Cardiac muscle cell (in vitro differentiated cells and primary cell): ENCODE measurements at regions not wholly inside any gene's neighbourhood (a gene's known extent, or its start where the extent isn't known, plus 50 kb on each side); places are given as distances from the start of the nearest gene placed in this dataset.

ENCODE experiments used
- DNase-seq, 2 donors: peaks; one replicate each; pipeline versions ENCODE4 v3.0.0 to v3.0.0-alpha.2; 2010 to 2017; ENCODE audit warnings: low read depth in 1 of 2, low spot score in 1 of 2
- H3K27ac ChIP-seq: fragments of 200-600 bp; sonication (generic); 2 replicates; pipeline ENCODE4 v1.5.1; 2016
- H3K27me3 ChIP-seq: fragments of 200-600 bp; sonication (generic); 2 replicates; pipeline ENCODE4 v1.6.0; 2016; ENCODE audit warnings: control low read depth
- H3K36me3 ChIP-seq: fragments of 200-600 bp; sonication (generic); 2 replicates; pipeline ENCODE4 v1.5.1; 2016; ENCODE audit warnings: control low read depth
- H3K4me1 ChIP-seq: fragments of 200-600 bp; sonication (generic); 2 replicates; pipeline ENCODE4 v1.8.1; 2017; ENCODE audit warnings: low read depth, mild to moderate bottlenecking, mixed run types
- H3K4me3 ChIP-seq: fragments of 200-600 bp; sonication (generic); 2 replicates; pipeline ENCODE4 v1.5.1; 2016; ENCODE audit warnings: mild to moderate bottlenecking
- H3K9me3 ChIP-seq: fragments of 200-600 bp; sonication (generic); 2 replicates; pipeline ENCODE4 v1.5.1; 2017; ENCODE audit warnings: low read depth, mild to moderate bottlenecking, control low read depth
- CTCF ChIP-seq: IDR thresholded peaks from 2 replicates; pipeline ENCODE4 v1.5.1; 2012; ENCODE audit warnings: low read depth, mild to moderate bottlenecking, low read length

DNA sequence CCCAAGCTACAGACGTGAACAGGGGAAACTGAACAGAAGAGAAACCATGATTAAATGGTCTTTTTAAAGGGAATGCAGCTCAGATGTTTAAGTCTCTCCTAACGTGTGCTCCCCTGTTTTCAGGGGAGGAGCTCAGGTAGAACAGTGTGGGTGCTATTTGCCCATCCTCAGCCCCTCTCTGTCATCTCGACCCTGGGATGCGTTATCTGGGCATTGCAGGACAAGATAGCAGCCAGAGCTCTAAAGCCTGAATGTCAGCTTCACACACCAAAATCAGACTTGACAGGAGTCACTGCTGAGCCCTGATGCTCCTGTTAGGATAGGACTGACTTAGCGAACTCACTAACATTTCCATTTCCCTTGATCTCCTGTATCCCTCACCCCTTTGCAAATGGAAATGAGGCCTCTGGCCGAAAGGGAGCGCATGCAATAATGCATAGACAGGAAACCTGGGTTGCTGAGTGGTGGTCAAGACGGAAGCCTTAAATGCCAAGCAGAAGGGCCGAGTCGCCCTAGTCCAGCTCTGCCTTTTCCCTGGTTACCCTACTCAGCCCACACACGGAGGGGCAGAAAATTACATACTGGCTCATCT is 234.9 kb upstream of the TPM1 start:
- peaks cover 27% of the 10 kb centered on the region for H3K4me1 ChIP-seq
- H3K27me3 ChIP-seq, result no peaks in the 10 kb centered on the region
- no peak for TF ChIP-seq CTCF
- no peak overlapping the region for H3K4me3 ChIP-seq
- DNase-seq, result no peak
- H3K9me3 ChIP-seq, result no peaks in the 10 kb centered on the region
- H3K36me3 ChIP-seq, result no peaks in the 10 kb centered on the region
- H3K27ac ChIP-seq, result no peak overlapping the region

GRCh38 chr15:62809115-62809967 is 233.2 kb upstream of the TPM1 start:
- H3K4me1 ChIP-seq, result peaks cover 37% of the 10 kb centered on the region
- H3K27ac ChIP-seq, result peak overlapping the region; percentile 42
- H3K9me3 ChIP-seq, result no peaks in the 10 kb centered on the region
- H3K4me3 ChIP-seq, result no peak overlapping the region
- peak in 1 of 2 donors; percentile 38 for DNase-seq
- no peaks in the 10 kb centered on the region for H3K36me3 ChIP-seq
- H3K27me3 ChIP-seq, result no peaks in the 10 kb centered on the region
- no peak for TF ChIP-seq CTCF

DNA sequence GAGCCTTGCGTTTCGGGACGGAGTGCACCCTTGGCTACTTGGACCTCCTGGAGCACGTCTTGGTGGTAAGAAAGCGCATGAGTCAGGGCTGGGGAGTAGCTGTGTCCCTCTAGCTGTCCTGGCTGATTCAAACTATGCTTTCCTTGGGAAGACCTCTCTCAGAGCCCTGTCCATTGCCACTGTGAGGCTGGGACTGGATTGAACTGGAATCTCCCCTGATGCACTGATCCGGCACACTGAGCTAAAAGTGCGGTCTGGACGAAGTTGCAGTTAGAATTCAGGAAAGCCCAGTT is 232.6 kb upstream of the TPM1 start:
- Histone ChIP-seq H3K4me1 (peaks cover 43% of the 10 kb centered on the region), H3K27me3 (no peaks in the 10 kb centered on the region), H3K9me3 (no peaks in the 10 kb centered on the region), H3K36me3 (no peaks in the 10 kb centered on the region), H3K27ac (peak overlapping the region; percentile 42), H3K4me3 (no peak overlapping the region)
- TF ChIP-seq CTCF, result no peak
- no peak for DNase-seq

GRCh38 chr15:62812515-62812835 is 230.1 kb upstream of the TPM1 start:
- Histone ChIP-seq H3K27ac (peak overlapping the region; percentile 69), H3K27me3 (no peaks in the 10 kb centered on the region), H3K9me3 (no peaks in the 10 kb centered on the region), H3K4me1 (peaks cover 60% of the 10 kb centered on the region), H3K36me3 (no peaks in the 10 kb centered on the region), H3K4me3 (no peak overlapping the region)
- DNase-seq, result no peak
- TF ChIP-seq CTCF, result no peak

DNA sequence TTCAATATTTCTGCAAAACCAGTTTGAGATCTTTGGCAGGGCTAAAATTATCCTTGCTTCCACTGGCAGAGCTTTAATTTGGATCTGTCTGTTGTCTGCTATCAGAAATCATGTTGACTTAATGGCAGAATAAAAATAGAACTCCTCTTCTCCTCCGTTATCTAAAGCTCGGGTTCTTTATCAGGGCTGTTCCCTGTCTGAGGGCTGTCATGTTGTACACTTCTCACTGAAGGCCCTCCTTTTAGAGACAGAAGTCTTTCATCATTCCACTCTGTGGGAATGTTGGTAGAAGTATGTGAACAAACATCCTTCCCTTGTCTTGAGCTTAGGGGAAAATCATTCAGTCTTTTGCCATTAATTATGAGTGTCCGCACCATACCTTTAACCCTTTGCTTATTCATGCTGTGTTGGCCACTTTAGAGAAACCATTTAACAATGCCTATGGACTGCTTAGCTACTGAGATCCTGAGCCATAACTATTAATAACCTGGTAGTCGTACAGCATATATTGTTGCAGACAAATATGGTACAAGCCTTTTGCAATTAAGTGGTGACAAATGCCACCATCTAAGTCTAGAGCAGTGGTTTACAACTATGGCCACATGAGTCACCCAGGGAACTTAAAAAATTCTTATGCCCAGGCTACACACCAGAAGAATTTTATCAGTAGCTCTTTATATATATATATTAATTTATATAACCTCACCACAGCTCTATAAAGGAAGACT is 226.0 kb upstream of the TPM1 start:
- Histone ChIP-seq H3K27ac (peak overlapping the region; percentile 84), H3K9me3 (no peaks in the 10 kb centered on the region), H3K36me3 (no peaks in the 10 kb centered on the region), H3K4me3 (no peak overlapping the region), H3K27me3 (no peaks in the 10 kb centered on the region), H3K4me1 (peaks cover 80% of the 10 kb centered on the region)
- peak; percentile 41 to 83 for DNase-seq
- no peak for TF ChIP-seq CTCF
